ENCODE measurements at regions not wholly inside any gene's neighbourhood (a gene's known extent, or its start where the extent isn't known, plus 50 kb on each side); places are given as distances from the start of the nearest gene placed in this dataset.

- TF ChIP-seq CTCF (IDR thresholded peaks at IDR 0.05), result no peak
- TF ChIP-seq ZFX (IDR thresholded peaks at IDR 0.05; ENCODE audit: borderline replicate concordance), result no peak
Measured at GRCh38 chr14:104316723-104317491, 178.5 kb downstream of the KIF26A start.

Data from 22Rv1 (cell line).